KMS-11 (cell line): ENCODE measurements at regions not wholly inside any gene's neighbourhood (a gene's known extent, or its start where the extent isn't known, plus 50 kb on each side); places are given as distances from the start of the nearest gene placed in this dataset.

Source experiments
- H2AFZ ChIP-seq: fragments of 200-600 bp; sonication (generic); 2 replicates; pipeline ENCODE4 v1.6.1; 2016; ENCODE audit warnings: antibody characterized with exemption, mixed run types, low read depth
- H3K27ac ChIP-seq: fragments of 200-600 bp; sonication (generic); 2 replicates; pipeline ENCODE4 v1.6.1; 2016; ENCODE audit warnings: mild to moderate bottlenecking, mixed run types
- H3K27me3 ChIP-seq: fragments of 200-600 bp; sonication (generic); 2 replicates; pipeline ENCODE4 v1.6.1; 2017; ENCODE audit warnings: mild to moderate bottlenecking, low read depth, mixed run types, moderate library complexity; ENCODE audit not compliant: insufficient read depth
- H3K36me3 ChIP-seq: fragments of 200-600 bp; sonication (generic); 2 replicates; pipeline ENCODE4 v1.6.1; 2017; ENCODE audit warnings: mild to moderate bottlenecking, mixed run types; ENCODE audit not compliant: insufficient read depth
- H3K4me1 ChIP-seq: fragments of 200-600 bp; sonication (generic); 2 replicates; pipeline ENCODE4 v1.6.1; 2016; ENCODE audit warnings: mild to moderate bottlenecking, low read depth, mixed run types; ENCODE audit not compliant: poor library complexity, severe bottlenecking
- H3K4me2 ChIP-seq: fragments of 200-600 bp; sonication (generic); 2 replicates; pipeline ENCODE4 v1.7.0; 2016; ENCODE audit warnings: mild to moderate bottlenecking, mixed run types
- H3K4me3 ChIP-seq: fragments of 200-600 bp; sonication (generic); IDR thresholded peaks from 2 replicates; pipeline ENCODE4 v1.6.1; 2017; ENCODE audit warnings: low read depth, low read length, mixed read lengths; ENCODE audit not compliant: insufficient read depth
- H3K79me2 ChIP-seq: fragments of 200-600 bp; sonication (generic); 2 replicates; pipeline ENCODE4 v1.6.1; 2016; ENCODE audit warnings: low read depth, mixed run types; ENCODE audit not compliant: insufficient read depth
- H3K9ac ChIP-seq: fragments of 200-600 bp; sonication (generic); 2 replicates; pipeline ENCODE4 v1.6.1; 2016; ENCODE audit warnings: mild to moderate bottlenecking, mixed run types
- H4K20me1 ChIP-seq: fragments of 200-600 bp; sonication (generic); 2 replicates; pipeline ENCODE4 v1.6.1; 2016; ENCODE audit warnings: mild to moderate bottlenecking, mixed run types; ENCODE audit not compliant: insufficient read depth
- TF ChIP-seq, protein P1 (sequence below): fragments of 200-600 bp; sonication (generic); conservative IDR thresholded peaks from 2 replicates; pipeline ENCODE4 v1.6.1; 2017; ENCODE audit warnings: low read depth, mild to moderate bottlenecking, antibody characterized with exemption, low read length, moderate library complexity, mixed read lengths

DNA sequence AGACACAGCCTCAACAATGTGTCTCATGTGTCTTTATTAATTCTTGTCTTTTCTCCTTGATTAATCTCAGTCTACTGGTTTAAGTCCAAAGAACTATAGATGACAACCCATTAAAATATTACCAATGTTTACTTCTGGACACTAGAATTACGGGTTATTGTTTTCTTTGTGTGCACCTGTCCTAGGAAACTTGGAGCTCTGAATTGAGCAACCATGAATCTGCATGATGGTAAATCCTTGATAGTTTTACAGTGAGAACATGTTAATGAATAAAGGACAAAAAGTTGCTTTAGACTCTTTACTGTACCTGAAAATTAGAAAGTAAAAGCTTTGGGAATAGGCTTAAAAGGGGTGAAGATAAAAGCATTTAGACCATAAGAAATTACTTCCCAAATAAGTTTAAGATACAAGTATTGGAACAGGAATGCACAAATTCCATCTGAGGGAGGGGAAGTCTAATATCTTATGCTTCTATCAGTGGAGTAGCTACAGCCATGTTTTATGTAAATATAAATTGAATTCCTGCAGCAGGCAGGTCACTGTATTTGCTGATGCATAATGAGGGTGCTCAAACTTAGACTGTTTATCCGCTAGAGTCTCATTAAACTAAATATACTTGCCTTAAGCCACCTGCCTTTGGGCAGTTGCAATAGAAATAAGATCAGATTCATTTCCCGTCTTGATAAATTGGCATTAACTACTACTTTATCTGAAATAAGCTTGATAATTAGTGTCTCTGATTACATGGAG lies 603.7 kb upstream of the GCFC2 start:
- H3K4me2 ChIP-seq = no peak overlapping the region
- no peaks in the 10 kb centered on the region for H3K27me3 ChIP-seq
- no peaks in the 10 kb centered on the region for H3K36me3 ChIP-seq
- no peaks in the 10 kb centered on the region for H3K79me2 ChIP-seq
- no peak overlapping the region for H2AFZ ChIP-seq
- TF ChIP-seq, protein P1, sequence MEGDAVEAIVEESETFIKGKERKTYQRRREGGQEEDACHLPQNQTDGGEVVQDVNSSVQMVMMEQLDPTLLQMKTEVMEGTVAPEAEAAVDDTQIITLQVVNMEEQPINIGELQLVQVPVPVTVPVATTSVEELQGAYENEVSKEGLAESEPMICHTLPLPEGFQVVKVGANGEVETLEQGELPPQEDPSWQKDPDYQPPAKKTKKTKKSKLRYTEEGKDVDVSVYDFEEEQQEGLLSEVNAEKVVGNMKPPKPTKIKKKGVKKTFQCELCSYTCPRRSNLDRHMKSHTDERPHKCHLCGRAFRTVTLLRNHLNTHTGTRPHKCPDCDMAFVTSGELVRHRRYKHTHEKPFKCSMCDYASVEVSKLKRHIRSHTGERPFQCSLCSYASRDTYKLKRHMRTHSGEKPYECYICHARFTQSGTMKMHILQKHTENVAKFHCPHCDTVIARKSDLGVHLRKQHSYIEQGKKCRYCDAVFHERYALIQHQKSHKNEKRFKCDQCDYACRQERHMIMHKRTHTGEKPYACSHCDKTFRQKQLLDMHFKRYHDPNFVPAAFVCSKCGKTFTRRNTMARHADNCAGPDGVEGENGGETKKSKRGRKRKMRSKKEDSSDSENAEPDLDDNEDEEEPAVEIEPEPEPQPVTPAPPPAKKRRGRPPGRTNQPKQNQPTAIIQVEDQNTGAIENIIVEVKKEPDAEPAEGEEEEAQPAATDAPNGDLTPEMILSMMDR = no peak
- peaks cover 23% of the 10 kb centered on the region for H3K4me1 ChIP-seq
- no peaks in the 10 kb centered on the region for H4K20me1 ChIP-seq
- no peak overlapping the region for H3K27ac ChIP-seq
- H3K4me3 ChIP-seq = no peak overlapping the region
- no peak overlapping the region for H3K9ac ChIP-seq

DNA sequence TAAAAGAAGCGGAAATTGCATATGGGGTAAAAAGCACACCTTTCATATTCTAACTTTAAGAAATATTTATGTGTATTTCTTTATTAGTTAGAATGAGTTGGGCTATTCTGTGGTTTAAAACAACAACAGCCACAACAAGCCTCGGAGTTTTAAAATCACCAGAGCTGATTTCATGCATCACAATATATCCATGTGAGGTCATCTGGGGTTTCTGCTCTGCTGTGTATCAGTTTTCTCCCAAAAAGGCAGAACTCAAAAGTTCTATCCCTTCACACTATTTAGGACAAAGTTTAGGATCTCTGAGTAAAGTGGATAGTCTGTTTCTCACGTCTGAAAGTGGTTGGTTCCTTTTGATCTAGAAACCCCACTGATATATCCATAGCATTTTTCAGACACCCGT lies 601.5 kb upstream of the GCFC2 start:
- TF ChIP-seq, protein P1 = no peak
- no peaks in the 10 kb centered on the region for H3K79me2 ChIP-seq
- H3K4me2 ChIP-seq = no peak overlapping the region
- H3K27ac ChIP-seq = no peak overlapping the region
- no peaks in the 10 kb centered on the region for H3K27me3 ChIP-seq
- no peak overlapping the region for H3K4me3 ChIP-seq
- H2AFZ ChIP-seq = no peak overlapping the region
- no peaks in the 10 kb centered on the region for H3K36me3 ChIP-seq
- H4K20me1 ChIP-seq = no peaks in the 10 kb centered on the region
- H3K9ac ChIP-seq = no peak overlapping the region
- peaks cover 44% of the 10 kb centered on the region for H3K4me1 ChIP-seq

DNA sequence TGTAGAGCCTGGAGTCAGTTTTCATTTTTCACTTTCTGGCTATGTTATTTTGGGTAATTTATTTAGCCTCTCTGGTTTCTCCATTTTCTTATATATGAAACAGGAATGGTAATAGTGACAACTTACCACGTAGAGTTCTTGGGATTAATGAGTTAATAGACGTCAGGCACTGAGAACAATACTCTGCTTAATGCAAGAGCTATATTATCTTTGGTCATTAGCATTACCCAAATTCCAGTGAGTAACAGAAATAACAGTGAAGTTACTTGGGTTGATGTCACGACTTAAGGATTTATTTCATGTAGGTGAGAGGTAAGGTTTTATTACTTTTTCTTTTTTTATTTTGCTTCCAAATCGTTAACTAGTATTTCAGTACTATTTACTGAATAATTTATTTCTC lies 601.0 kb upstream of the GCFC2 start:
- H3K4me2 ChIP-seq = no peak overlapping the region
- H4K20me1 ChIP-seq = no peaks in the 10 kb centered on the region
- no peaks in the 10 kb centered on the region for H3K36me3 ChIP-seq
- no peaks in the 10 kb centered on the region for H3K27me3 ChIP-seq
- H2AFZ ChIP-seq = no peak overlapping the region
- TF ChIP-seq, protein P1 = no peak
- H3K9ac ChIP-seq = no peak overlapping the region
- no peak overlapping the region for H3K4me3 ChIP-seq
- no peak overlapping the region for H3K27ac ChIP-seq
- no peaks in the 10 kb centered on the region for H3K79me2 ChIP-seq
- H3K4me1 ChIP-seq = peaks cover 44% of the 10 kb centered on the region

DNA sequence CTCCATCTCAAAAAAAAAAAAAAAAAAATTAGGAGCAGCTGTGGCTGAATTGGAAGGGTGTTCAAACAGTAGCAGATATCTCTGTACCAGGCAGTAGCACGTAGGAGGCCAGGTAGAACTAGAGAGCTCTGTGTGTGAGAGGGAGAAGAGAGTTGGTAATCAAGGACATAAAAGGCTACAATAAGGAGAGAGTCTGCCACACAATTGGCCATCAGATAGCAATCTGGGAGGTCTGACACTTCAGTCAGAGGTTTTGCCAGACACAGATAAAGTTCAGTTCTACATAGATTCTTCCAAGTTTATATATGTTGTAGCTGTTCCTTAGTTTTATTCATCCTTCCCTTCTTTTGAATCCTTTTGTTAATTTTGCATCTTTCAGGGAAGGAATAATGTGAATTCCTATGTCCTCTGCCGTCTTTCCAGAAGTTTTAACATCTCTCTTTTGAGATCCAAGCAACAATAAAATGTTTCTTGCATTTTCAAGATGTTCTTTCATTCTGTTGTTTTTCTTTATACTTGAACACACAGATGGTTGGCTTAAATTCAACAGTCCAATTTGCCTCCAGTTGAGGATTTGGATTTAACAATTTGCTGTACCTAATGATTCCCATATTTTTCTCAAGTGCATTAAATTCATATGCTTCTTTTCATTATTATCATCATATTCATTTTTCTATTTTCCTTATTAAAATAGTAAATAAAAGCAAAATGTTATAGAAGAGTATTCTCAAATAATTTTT lies 600.3 kb upstream of the GCFC2 start:
- Histone ChIP-seq H3K4me1 (peaks cover 43% of the 10 kb centered on the region), H4K20me1 (no peaks in the 10 kb centered on the region), H3K4me2 (no peak overlapping the region), H3K4me3 (no peak overlapping the region), H3K27me3 (no peaks in the 10 kb centered on the region), H3K27ac (no peak overlapping the region), H3K79me2 (no peaks in the 10 kb centered on the region), H3K36me3 (no peaks in the 10 kb centered on the region), H3K9ac (no peak overlapping the region), H2AFZ (no peak overlapping the region)
- TF ChIP-seq, protein P1 = no peak
